ENCODE measurements at regions not wholly inside any gene's neighbourhood (a gene's known extent, or its start where the extent isn't known, plus 50 kb on each side); places are given as distances from the start of the nearest gene placed in this dataset.

GRCh38 chr2:30048636-30049175 is 98.1 kb upstream of the YPEL5 start:
- DNase-seq = peak; percentile 31

DNA sequence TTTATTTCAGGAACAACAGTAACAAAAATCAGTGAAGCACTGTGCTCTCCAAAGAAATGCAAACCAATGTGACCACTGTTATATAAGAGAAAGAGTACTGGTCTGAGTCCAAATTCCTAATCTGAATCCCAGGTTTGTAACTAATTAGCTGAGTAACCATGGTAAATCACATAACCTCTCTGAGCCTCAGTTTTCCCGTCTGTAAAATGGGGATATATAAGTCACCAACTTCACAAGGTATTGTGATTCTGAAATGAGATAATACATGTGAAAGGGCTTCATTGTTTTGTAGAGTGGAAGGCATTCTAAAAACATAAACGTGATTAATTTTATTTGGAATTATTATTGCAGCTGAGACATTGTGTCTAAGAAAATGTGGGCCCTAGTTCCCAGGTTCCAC is 91.3 kb upstream of the YPEL5 start:
- DNase-seq = no peak

DNA sequence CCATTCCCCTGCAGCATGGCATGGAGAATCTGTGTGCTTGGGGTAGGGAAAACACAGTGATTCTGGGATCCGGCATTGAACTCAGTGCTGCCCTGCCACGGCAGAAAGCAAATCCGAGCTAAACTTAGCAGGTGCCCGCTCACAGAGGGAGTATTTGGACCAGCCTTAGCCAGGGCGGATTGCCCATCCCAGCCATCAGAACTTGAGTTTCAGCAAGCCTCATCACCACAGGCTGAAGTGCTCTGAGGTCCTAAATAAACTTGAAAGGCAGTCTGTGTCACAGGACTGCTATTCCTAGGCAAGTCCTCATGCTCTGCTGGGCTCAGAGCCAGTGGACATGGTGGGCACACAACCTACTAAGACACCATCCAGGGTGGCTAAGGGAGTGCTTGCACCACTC is 86.2 kb upstream of the YPEL5 start:
- no peak for DNase-seq

GRCh38 chr2:30068067-30068466 is 78.7 kb upstream of the YPEL5 start:
- DNase-seq = no peak

- DNase-seq = peak; percentile 68
Measured at GRCh38 chr2:30072250-30072842, 74.5 kb upstream of the YPEL5 start.

GRCh38 chr2:30073523-30073922 is 73.3 kb upstream of the YPEL5 start:
- no peak for DNase-seq

- DNase-seq = no peak
Measured at GRCh38 chr2:30074023-30074422, 72.8 kb upstream of the YPEL5 start.

- no peak for DNase-seq
Measured at GRCh38 chr2:30078521-30078920, 68.3 kb upstream of the YPEL5 start.

- no peak for DNase-seq
Measured at GRCh38 chr2:30084915-30085314, 61.9 kb upstream of the YPEL5 start.

GRCh38 chr2:30089171-30089570 is 57.6 kb upstream of the YPEL5 start:
- DNase-seq = no peak

- no peak for DNase-seq
Measured at GRCh38 chr2:30095402-30095801, 51.4 kb upstream of the YPEL5 start.

- no peak for DNase-seq
Measured at GRCh38 chr2:30096451-30096850, 50.4 kb upstream of the YPEL5 start.

All from fibroblast of skin of scalp (primary cell).